K562 (cell line): ENCODE measurements at regions not wholly inside any gene's neighbourhood (a gene's known extent, or its start where the extent isn't known, plus 50 kb on each side); places are given as distances from the start of the nearest gene placed in this dataset.

Source experiments
- ATAC-seq: fragments of 200-7000 bp; cut with Tn5 transposase; 3 replicates; pipeline ENCODE4 v1.9.1; 2020; ENCODE audit warnings: moderate library complexity
- BruUV-seq: library from RNA; stranded (reverse); fragments of 400-500 nt; replicated peaks from 2 replicates; lab custom pipeline; 2021; lab: Mats Ljungman, UMichigan
- CTCF ChIA-PET: fragments of 300-600 bp; formaldehyde crosslinking; extraction: SDS; loops from one replicate; lab custom pipeline; 2021; ENCODE audit warnings: low intra/inter-chr PET ratio; lab: Yijun Ruan, JAX
- POLR2A ChIA-PET: fragments of 300-600, 350-650 bp; sonication (Branson Sonifier 250); formaldehyde crosslinking; extraction: SDS; loops from one replicate; lab custom pipeline; 2021; ENCODE audit warnings: antibody characterized with exemption, inconsistent platforms; lab: Yijun Ruan, JAX
- DNase-seq, 4 experiments: peaks; one replicate each; pipeline versions ENCODE4 v3.0.0 to v3.0.0-alpha.2; 2011 to 2018; ENCODE audit warnings: low spot score in 3 of 4, mixed read lengths in 3 of 4; ENCODE audit errors: extremely low read depth in 1 of 4
- FAIRE-seq: peaks from 2 replicates; lab custom pipeline; 2011; peaks lifted over from hg19 to GRCh38; lab: Jason Lieb, UNC
- H2AFZ ChIP-seq: 2 replicates; pipeline ENCODE4 v1.6.0; 2011; ENCODE audit warnings: low read depth, low read length, control low read depth, inconsistent platforms
- H3K27ac ChIP-seq: fragments of 200-600 bp; 3 replicates; pipeline ENCODE4 v1.8.0; 2011; ENCODE audit warnings: low read depth, mild to moderate bottlenecking, control low read depth, inconsistent platforms, low read length, moderate library complexity, mixed read lengths; ENCODE audit errors: extremely low read depth
- H3K27me3 ChIP-seq, 2 experiments: fragments of 300-600 bp in 1 of 2; 2 replicates in 1 of 2; 3 replicates in 1 of 2; pipeline versions ENCODE4 v1.6.0 to v1.8.0; 2011; ENCODE audit warnings: inconsistent platforms in 2 of 2, low read length in 2 of 2, mild to moderate bottlenecking in 1 of 2, mixed read lengths in 1 of 2, moderate library complexity in 1 of 2; ENCODE audit not compliant: control insufficient read depth in 2 of 2, insufficient read depth in 2 of 2
- H3K36me3 ChIP-seq: fragments of 300-600 bp; 3 replicates; pipeline ENCODE4 v1.8.0; 2011; ENCODE audit warnings: mild to moderate bottlenecking, low read length, inconsistent platforms; ENCODE audit not compliant: control insufficient read depth, insufficient read depth
- H3K4me1 ChIP-seq, 2 experiments: fragments of 200-600 bp in 1 of 2; replicated peaks in 1 of 2; 2 replicates in 1 of 2; 3 replicates in 1 of 2; pipeline versions ENCODE4 v1.5.1 to v1.8.0; 2011; ENCODE audit warnings: inconsistent platforms in 2 of 2, low read length in 2 of 2, mild to moderate bottlenecking in 1 of 2, mixed read lengths in 1 of 2, moderate library complexity in 1 of 2; ENCODE audit not compliant: control insufficient read depth in 2 of 2, insufficient read depth in 2 of 2
- H3K4me2 ChIP-seq: 2 replicates; pipeline ENCODE4 v1.6.1; 2011; ENCODE audit warnings: low read length, control low read depth, inconsistent platforms, mixed read lengths; ENCODE audit not compliant: insufficient read depth
- H3K4me3 ChIP-seq: fragments of 200-600 bp; sonication (generic), shearing (Covaris generic); 2 replicates; pipeline ENCODE4 v1.5.1; 2016; ENCODE audit warnings: control low read depth, inconsistent platforms
- H3K79me2 ChIP-seq: fragments of 200-600 bp; 3 replicates; pipeline ENCODE4 v1.8.0; 2011; ENCODE audit warnings: low read length, inconsistent platforms; ENCODE audit not compliant: control insufficient read depth, insufficient read depth
- H3K9ac ChIP-seq, 2 experiments: 2 replicates each; pipeline versions ENCODE4 v1.6.0 to v1.6.1; 2011; ENCODE audit warnings: low read depth in 2 of 2, low read length in 2 of 2, control low read depth in 1 of 2, inconsistent platforms in 1 of 2, mild to moderate bottlenecking in 1 of 2, mixed read lengths in 1 of 2; ENCODE audit not compliant: insufficient read depth in 1 of 2
- H3K9me1 ChIP-seq: one replicate; pipeline ENCODE4 v1.6.0; 2011; ENCODE audit warnings: inconsistent platforms, mild to moderate bottlenecking, low read length, moderate library complexity; ENCODE audit not compliant: control insufficient read depth, insufficient read depth
- H3K9me3 ChIP-seq: replicated peaks from 2 replicates; pipeline ENCODE4 v1.5.1; 2011; ENCODE audit warnings: low read depth, low read length, inconsistent platforms; ENCODE audit not compliant: control insufficient read depth, insufficient read depth
- H4K20me1 ChIP-seq: replicated peaks from 2 replicates; pipeline ENCODE4 v1.6.1; 2011; ENCODE audit warnings: low read length, inconsistent platforms, mixed read lengths; ENCODE audit not compliant: control insufficient read depth, insufficient read depth
- BDP1 ChIP-seq: IDR thresholded peaks from 3 replicates; pipeline ENCODE4 v1.6.1; 2011; ENCODE audit not compliant: insufficient read length, insufficient read depth
- BRF2 ChIP-seq: IDR thresholded peaks from 3 replicates; pipeline ENCODE4 v1.6.1; 2011; ENCODE audit warnings: borderline replicate concordance, mild to moderate bottlenecking; ENCODE audit not compliant: insufficient read length, insufficient read depth
- MXI1 ChIP-seq: IDR thresholded peaks from 2 replicates; pipeline ENCODE4 v1.6.1; 2011; ENCODE audit warnings: low read depth, mild to moderate bottlenecking, improper control_type of control experiment, low read length
- RUNX1 ChIP-seq: sonication (generic); IDR thresholded peaks from 2 replicates; pipeline ENCODE4 v1.6.1; 2016; ENCODE audit warnings: antibody characterized with exemption, low read depth
- STAT5B ChIP-seq: fragments of 250-450 bp; sonication (Bioruptor Pico); IDR thresholded peaks from 2 replicates; pipeline ENCODE4 v1.8.0; 2021; ENCODE audit warnings: mild to moderate bottlenecking, inconsistent platforms
- TAF1 ChIP-seq: IDR thresholded peaks from 2 replicates; pipeline ENCODE4 v1.6.1; 2011; ENCODE audit warnings: mild to moderate bottlenecking, low read length, moderate library complexity; ENCODE audit not compliant: insufficient read depth, control insufficient read depth, severe bottlenecking; ENCODE audit errors: extremely low read depth
- ZNF133 ChIP-seq: fragments of 250-450 bp; sonication (Bioruptor Pico); IDR thresholded peaks from 2 replicates; pipeline ENCODE4 v1.4.0; 2020; ENCODE audit warnings: mild to moderate bottlenecking
- ZNF318 ChIP-seq, 2 experiments: fragments of 450-650 bp; IDR thresholded peaks; 2 replicates each; pipeline ENCODE4 v1.6.1; 2016; ENCODE audit warnings: mild to moderate bottlenecking in 2 of 2, borderline replicate concordance in 1 of 2, low read depth in 1 of 2, moderate library complexity in 1 of 2
- WGBS: fragments of 100-300 bp; shearing (Covaris generic); methylation state at CpG from one replicate; pipeline ENCODE4 v1.1.6; 2016; ENCODE audit warnings: low coverage, mixed read lengths; ENCODE audit not compliant: insufficient coverage; ENCODE audit errors: missing lambda C conversion rate; 5-methylcytosine and 5-hydroxymethylcytosine counted together
- in situ Hi-C: fragments of 300-500 bp; cut with MboI; formaldehyde crosslinking; loops from 4 replicates; pipeline ENCODE4 v1.15.0; 2018; ENCODE audit warnings: inconsistent platforms, mixed read lengths
- intact Hi-C: fragments of 100-400 bp; cut with micrococcal nuclease; formaldehyde crosslinking; loops from 2 replicates; pipeline ENCODE4 v1.14.2; 2022

- H3K4me3 ChIP-seq = no peak overlapping the region
- H3K9me1 ChIP-seq = no peaks in the 10 kb centered on the region
- DNase-seq = no peak
- TF ChIP-seq ZNF133 = no peak
- TF ChIP-seq MXI1 = no peak
- TF ChIP-seq RUNX1 = no peak
- no peak for TF ChIP-seq BRF2
- TF ChIP-seq BDP1 = no peak
- no peak for TF ChIP-seq STAT5B
- no peak for TF ChIP-seq ZNF318 (IDR thresholded peaks at IDR 0.05; ENCODE audit: borderline replicate concordance in 1 of 2, low read depth in 1 of 2)
- TF ChIP-seq TAF1 = no peak
- in situ Hi-C loops (no loop called here), intact Hi-C loops (no loop called here)
- H3K79me2 ChIP-seq = no peaks in the 10 kb centered on the region
- BruUV-seq = no TSS peak
- no peak overlapping the region for H3K27ac ChIP-seq
- ChIA-PET CTCF (no interaction called here), POLR2A (no interaction called here)
- H3K27me3 ChIP-seq = no peaks in the 10 kb centered on the region
- 6% methylated on average over 4 of the region's 4 CpGs for WGBS
- no peak for FAIRE-seq
- no peaks in the 10 kb centered on the region for H3K4me1 ChIP-seq
- H3K9ac ChIP-seq = no peak overlapping the region
- no peak overlapping the region for H2AFZ ChIP-seq
- ATAC-seq = no peak
- no peaks in the 10 kb centered on the region for H4K20me1 ChIP-seq
- no peak overlapping the region for H3K4me2 ChIP-seq
- no peaks in the 10 kb centered on the region for H3K36me3 ChIP-seq
- H3K9me3 ChIP-seq = no peaks in the 10 kb centered on the region
These were observed 56.4 kb upstream of the KCNMB2 start for GRCh38 chr3:178479860-178480259.
